ENCODE measurements at regions not wholly inside any gene's neighbourhood (a gene's known extent, or its start where the extent isn't known, plus 50 kb on each side); places are given as distances from the start of the nearest gene placed in this dataset.

- no peak for ATAC-seq
- H3K9me3 ChIP-seq, result no peaks in the 10 kb centered on the region
- H3K4me1 ChIP-seq, result no peaks in the 10 kb centered on the region
- H3K4me3 ChIP-seq, result no peak overlapping the region
- 46 to 62% methylated on average over 1 of the region's 1 CpG for WGBS, 2 donors
- peaks cover 0 to 3% (median 0%) of the 10 kb centered on the region in 4 donors for H3K27me3 ChIP-seq
- TF ChIP-seq CTCF (IDR thresholded peaks at IDR 0.05), result no peak
- intact Hi-C loops (cut with DNase I), result no loop called here
- no peak for FAIRE-seq
- DNase-seq, result no peak
- H3K36me3 ChIP-seq, result no peaks in the 10 kb centered on the region
- H3K27ac ChIP-seq, result no peak overlapping the region
These were observed 162.5 kb upstream of the PITX1 start for GRCh38 chr5:135196483-135196882.

- WGBS, 2 donors, result 45 to 48% methylated on average over 3 of the region's 3 CpGs
- FAIRE-seq (no peak), DNase-seq (no peak), ATAC-seq (peak in 1 of 4 donors; percentile 13)
- no peak for TF ChIP-seq CTCF (IDR thresholded peaks at IDR 0.05)
- no peaks in the 10 kb centered on the region for H3K9me3 ChIP-seq
- no peaks in the 10 kb centered on the region for H3K36me3 ChIP-seq
- H3K27me3 ChIP-seq, result peaks cover 0 to 4% (median 0%) of the 10 kb centered on the region in 4 donors
- no peaks in the 10 kb centered on the region for H3K4me1 ChIP-seq
- H3K4me3 ChIP-seq, result no peak overlapping the region
- no peak overlapping the region for H3K27ac ChIP-seq
- intact Hi-C loops (cut with DNase I), result no loop called here
These were observed 161.2 kb upstream of the PITX1 start for GRCh38 chr5:135195270-135195608.

GRCh38 chr5:135194573-135195269, 160.7 kb upstream of the PITX1 start:
- TF ChIP-seq CTCF (IDR thresholded peaks at IDR 0.05), result no peak
- H3K4me3 ChIP-seq, result no peak overlapping the region
- no peak overlapping the region for H3K27ac ChIP-seq
- no peaks in the 10 kb centered on the region for H3K36me3 ChIP-seq
- no peaks in the 10 kb centered on the region for H3K4me1 ChIP-seq
- no peaks in the 10 kb centered on the region for H3K9me3 ChIP-seq
- FAIRE-seq (no peak), DNase-seq (no peak), ATAC-seq (no peak)
- WGBS, 2 donors, result 64 to 68% methylated on average over 4 of the region's 4 CpGs
- intact Hi-C loops (cut with DNase I), result no loop called here
- H3K27me3 ChIP-seq, result peaks cover 0 to 9% (median 0%) of the 10 kb centered on the region in 4 donors

- Histone ChIP-seq H3K9me3 (no peaks in the 10 kb centered on the region), H3K36me3 (no peaks in the 10 kb centered on the region), H3K27ac (no peak overlapping the region), H3K4me1 (no peaks in the 10 kb centered on the region), H3K27me3 (peaks cover 0 to 13% (median 0%) of the 10 kb centered on the region in 4 donors), H3K4me3 (no peak overlapping the region)
- FAIRE-seq, result no peak
- no peak for DNase-seq
- TF ChIP-seq CTCF (IDR thresholded peaks at IDR 0.05), result no peak
- intact Hi-C loops (cut with DNase I), result no loop called here
- 55 to 69% methylated on average over 2 of the region's 2 CpGs for WGBS, 2 donors
- no peak for ATAC-seq
These were observed 160.1 kb upstream of the PITX1 start for GRCh38 chr5:135194126-135194488.

GRCh38 chr5:135193213-135194125, 159.4 kb upstream of the PITX1 start:
- peaks cover 0 to 18% (median 0%) of the 10 kb centered on the region in 4 donors for H3K27me3 ChIP-seq
- ATAC-seq (no peak), FAIRE-seq (no peak), DNase-seq (no peak)
- TF ChIP-seq CTCF (IDR thresholded peaks at IDR 0.05), result no peak
- H3K4me1 ChIP-seq, result no peaks in the 10 kb centered on the region
- 45 to 54% methylated on average over 8 of the region's 8 CpGs for WGBS, 2 donors
- intact Hi-C loops (cut with DNase I), result no loop called here
- no peaks in the 10 kb centered on the region for H3K9me3 ChIP-seq
- no peaks in the 10 kb centered on the region for H3K36me3 ChIP-seq
- no peak overlapping the region for H3K4me3 ChIP-seq
- H3K27ac ChIP-seq, result no peak overlapping the region

All from pancreas (tissue), 10 donors.